ENCODE measurements at regions not wholly inside any gene's neighbourhood (a gene's known extent, or its start where the extent isn't known, plus 50 kb on each side); places are given as distances from the start of the nearest gene placed in this dataset.

DNA sequence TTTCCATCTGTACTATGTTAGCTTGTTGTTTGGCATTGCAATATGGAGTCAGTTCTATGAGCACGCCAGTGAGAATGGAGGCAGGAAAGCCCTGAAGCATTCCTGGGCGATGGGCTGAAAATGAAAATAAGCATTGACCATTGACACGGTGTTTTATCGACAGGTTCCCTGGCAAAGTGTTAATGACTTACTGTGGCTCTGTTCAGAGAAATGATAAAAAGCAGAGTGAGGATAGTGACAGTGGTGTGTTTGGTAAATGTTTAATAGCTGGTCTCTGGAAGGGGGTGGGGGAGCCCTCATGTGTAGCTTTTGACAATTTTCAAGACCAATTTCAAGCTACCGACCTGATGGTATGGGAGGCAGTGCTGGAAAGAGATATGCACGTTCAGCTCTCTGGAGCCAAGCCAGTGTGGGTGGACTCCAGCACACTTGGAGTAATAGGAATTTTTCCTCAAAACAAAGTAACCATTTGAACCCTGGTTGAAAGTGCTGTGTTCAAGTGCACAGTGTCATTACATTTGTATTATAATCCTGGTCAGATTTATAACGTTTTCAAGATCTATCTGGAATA is 341.7 kb upstream of the ROBO2 start:
- no peak for DNase-seq (ENCODE audit: low spot score)

DNA sequence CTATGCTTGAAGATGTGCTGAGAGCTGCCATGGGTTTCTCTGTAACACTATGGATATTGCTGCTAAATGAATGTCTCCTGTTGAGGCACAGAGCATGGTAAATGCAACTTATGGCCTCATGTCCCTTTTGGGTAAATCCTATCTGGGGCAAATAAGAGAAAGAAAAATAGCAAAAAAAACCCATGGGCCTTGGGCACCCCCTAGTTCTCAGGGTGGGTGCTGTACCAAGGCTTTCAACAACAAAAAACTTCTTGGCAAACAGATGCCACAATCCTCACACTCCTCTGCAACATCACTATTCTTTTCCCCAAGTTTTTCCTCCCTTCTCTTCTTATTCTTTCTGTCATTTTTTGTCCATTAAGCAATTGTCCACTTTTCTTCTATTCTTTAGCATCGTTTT is 340.1 kb upstream of the ROBO2 start:
- DNase-seq (ENCODE audit: low spot score) = no peak

- DNase-seq (ENCODE audit: low spot score) = no peak
Observed at GRCh38 chr3:76700323-76700722, 339.6 kb upstream of the ROBO2 start.

DNA sequence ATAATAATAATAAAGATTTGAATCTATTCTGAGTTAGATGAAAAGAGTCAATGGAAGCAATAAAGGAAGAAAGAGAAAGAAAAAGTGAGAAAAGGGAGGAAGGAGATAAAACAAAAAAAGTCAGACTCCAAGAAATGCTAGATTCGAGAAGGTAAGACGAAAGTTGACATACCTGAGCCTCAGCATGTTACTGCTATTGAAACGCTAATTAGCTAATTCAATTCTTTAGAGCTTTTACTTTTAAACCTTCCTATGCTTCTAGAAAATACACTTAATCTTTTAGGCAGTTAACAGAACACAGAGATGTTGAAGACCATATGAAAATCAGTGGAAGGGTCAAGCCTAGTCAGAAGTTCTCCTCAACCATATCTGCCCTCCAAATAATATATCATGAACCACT is 337.2 kb upstream of the ROBO2 start:
- DNase-seq (ENCODE audit: low spot score) = no peak

DNA sequence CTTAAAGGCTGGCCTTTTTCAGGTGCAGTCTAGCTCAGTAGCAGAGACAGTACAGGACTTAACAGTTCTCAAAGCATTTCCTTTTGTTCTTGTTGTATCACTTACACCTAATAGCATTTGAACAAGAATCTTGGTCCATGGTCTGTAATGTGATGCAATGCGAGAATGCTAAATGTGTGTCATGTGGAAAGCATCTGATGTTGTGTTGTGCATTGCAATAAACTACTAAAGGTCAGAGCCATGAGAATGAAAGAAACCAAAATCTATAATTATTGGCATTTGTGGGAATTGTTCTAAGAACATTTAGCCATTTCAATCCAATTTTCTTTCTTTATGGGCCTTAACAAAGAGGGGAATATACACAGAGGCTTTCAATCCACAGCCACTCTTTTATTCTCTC is 324.5 kb upstream of the ROBO2 start:
- DNase-seq (ENCODE audit: low spot score) = no peak

- DNase-seq (ENCODE audit: low spot score) = no peak
Observed at GRCh38 chr3:76723366-76723765, 316.5 kb upstream of the ROBO2 start.

- no peak for DNase-seq (ENCODE audit: low spot score)
Observed at GRCh38 chr3:76724075-76724474, 315.8 kb upstream of the ROBO2 start.

DNA sequence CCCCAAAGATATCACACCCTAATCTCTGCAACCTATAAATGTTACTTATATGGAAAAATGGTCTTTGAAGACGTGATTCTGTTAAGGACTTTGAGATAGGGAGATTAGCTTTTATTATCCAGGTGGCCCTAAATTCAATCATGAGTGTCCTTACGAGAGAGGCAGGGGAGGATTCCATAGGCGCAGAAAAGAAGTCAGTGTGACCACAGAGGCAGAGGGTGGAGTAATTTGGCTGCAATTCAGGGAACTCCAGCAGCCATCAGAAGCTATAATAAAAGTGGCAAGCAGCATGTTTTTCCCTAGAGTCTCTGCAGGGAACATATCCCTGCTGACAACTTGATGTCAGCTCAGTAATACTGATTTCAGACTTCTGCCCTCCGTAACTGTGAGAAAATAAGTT is 315.2 kb upstream of the ROBO2 start:
- no peak for DNase-seq (ENCODE audit: low spot score)

GRCh38 chr3:76726034-76726433 is 313.9 kb upstream of the ROBO2 start:
- DNase-seq (ENCODE audit: low spot score) = no peak

GRCh38 chr3:76728426-76728825 is 311.5 kb upstream of the ROBO2 start:
- DNase-seq (ENCODE audit: low spot score) = no peak

DNA sequence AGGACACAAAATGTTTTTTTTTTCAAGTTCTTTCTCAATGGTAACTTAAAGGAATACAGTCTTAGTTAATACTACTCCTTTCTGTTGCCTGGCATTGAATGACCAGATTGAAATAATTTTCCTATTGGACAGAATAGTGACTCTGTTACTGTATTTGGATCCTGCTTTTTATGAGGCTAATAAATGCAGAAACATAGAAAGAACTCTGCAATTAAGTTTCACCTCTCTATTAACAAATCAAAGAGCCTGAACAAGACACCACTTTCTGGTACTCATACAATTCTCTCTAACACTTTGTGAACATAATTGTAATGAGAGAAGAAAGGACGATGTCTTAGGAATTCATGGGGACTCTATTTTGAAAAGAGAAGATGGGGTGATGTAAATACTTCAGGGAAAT is 308.4 kb upstream of the ROBO2 start:
- DNase-seq (ENCODE audit: low spot score) = no peak

GRCh38 chr3:76733073-76733759 is 306.7 kb upstream of the ROBO2 start:
- DNase-seq (ENCODE audit: low spot score) = no peak

GRCh38 chr3:76735152-76735551 is 304.7 kb upstream of the ROBO2 start:
- DNase-seq (ENCODE audit: low spot score) = no peak

DNA sequence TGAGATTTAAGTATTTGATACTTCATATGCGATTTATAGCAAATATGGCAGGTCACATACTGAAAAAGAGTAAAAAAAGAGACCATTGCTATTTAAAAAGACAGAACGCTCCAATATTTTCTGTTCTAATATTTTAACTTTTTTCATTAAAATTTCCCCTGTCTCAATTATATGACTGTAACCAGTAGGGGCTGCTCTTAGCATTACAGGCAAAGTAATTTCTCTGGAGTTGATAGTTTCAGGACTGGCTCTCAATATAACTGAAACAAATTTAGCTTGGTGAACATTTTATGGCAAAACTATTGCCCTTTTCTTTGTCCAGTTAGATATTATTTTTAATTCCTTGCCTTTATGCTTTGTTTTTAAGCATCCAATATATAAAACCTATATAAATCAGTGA is 286.3 kb upstream of the ROBO2 start:
- no peak for DNase-seq (ENCODE audit: low spot score)

GRCh38 chr3:76754247-76754646 is 285.7 kb upstream of the ROBO2 start:
- no peak for DNase-seq (ENCODE audit: low spot score)

DNA sequence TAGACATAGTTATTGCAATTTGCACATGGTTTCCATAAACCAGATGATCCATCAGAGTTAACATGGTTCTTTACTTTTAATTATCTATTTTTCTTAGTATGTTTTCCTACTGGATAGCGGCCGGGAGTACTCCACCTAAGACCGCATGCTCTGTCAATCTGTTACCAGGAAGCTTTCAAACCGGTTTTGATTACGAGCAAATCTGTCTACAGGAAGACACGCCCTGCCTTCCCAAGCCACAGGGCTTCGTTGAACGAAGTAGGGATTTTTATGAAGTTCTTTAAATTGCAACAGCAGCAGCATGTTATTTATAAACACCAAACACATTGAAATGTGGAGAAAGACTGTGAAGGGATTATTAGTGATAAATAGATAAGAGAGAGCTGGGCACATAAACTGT is 283.3 kb upstream of the ROBO2 start:
- DNase-seq (ENCODE audit: low spot score) = no peak

DNA sequence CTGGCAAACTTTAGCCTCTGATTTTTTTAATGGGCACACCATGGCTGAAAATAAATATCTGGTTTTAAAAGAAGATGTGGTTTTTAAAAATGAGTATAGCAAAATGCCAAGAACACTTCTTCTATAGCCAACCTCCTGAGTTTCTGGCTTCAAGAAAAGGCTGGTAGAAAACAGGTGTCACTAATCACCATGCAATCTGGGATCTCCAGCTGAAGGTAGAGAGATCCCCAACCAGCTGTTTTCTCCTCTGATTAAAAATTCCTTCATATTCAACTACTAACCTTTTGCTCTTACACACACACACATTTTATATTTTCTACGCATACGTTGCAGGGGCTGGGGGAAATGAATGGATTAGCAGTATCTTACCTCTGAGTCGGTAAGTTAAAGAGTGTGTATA is 279.6 kb upstream of the ROBO2 start:
- DNase-seq (ENCODE audit: low spot score) = no peak

DNA sequence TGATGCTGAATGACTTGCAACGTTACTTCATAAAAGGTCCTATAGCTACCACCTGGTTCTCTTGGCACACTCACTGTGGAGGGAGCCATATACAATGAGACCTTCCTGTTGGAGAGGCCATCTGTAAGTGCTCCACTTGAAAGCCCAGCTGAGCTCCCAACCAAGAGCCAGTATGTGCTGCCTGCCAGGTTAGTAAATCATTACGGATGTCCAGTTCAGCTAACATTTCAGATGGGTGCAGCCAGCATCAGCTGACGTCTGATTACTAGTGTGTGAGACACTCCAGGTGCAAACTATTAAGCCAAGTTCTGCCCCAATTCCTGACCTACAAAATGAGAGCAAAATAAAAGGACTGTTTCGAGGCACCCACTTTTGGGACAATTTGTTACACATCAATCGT is 274.4 kb upstream of the ROBO2 start:
- no peak for DNase-seq (ENCODE audit: low spot score)

- DNase-seq (ENCODE audit: low spot score) = no peak
Observed at GRCh38 chr3:76768912-76769311, 271.0 kb upstream of the ROBO2 start.

GRCh38 chr3:76776927-76777326 is 263.0 kb upstream of the ROBO2 start:
- DNase-seq (ENCODE audit: low spot score) = no peak

- DNase-seq (ENCODE audit: low spot score) = no peak
Observed at GRCh38 chr3:76788206-76788605, 251.7 kb upstream of the ROBO2 start.

DNA sequence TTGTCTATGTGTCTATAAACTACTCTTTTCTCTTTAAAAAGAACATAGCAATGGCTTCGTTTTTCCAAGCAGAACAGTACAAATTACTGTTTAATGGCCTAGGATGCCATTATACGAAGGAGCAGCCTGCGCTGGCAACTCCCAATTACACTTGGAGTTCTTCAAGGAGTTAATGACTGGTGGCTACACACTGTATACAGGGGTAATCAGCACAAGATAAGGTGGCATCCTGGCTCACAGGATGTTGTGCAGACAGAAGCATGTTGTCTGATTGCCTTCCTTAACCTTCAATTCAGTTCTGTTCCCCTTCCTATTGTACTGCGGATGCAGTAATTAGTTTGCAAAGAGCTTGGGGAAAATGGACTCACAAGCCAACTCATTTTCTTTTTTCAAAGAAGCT is 250.7 kb upstream of the ROBO2 start:
- no peak for DNase-seq (ENCODE audit: low spot score)

DNA sequence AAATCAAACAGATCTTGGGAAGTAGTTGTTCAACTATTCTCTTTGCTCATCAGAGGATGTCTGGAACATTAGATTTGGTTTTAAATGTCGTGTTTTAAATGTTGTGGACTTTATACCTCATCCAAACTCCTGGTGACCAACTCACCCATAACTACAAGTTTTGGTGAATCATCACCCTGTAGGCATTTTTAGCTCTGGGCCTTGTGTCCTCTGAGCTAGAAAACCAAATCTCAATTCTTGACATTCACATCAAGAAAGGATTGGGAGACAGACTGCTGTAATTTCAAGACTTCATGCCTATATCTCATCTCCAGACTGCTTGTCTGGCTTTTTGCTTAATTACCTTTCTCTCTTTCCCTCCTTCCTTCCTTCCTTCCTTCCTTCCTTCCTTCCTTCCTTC is 228.5 kb upstream of the ROBO2 start:
- DNase-seq (ENCODE audit: low spot score) = no peak

DNA sequence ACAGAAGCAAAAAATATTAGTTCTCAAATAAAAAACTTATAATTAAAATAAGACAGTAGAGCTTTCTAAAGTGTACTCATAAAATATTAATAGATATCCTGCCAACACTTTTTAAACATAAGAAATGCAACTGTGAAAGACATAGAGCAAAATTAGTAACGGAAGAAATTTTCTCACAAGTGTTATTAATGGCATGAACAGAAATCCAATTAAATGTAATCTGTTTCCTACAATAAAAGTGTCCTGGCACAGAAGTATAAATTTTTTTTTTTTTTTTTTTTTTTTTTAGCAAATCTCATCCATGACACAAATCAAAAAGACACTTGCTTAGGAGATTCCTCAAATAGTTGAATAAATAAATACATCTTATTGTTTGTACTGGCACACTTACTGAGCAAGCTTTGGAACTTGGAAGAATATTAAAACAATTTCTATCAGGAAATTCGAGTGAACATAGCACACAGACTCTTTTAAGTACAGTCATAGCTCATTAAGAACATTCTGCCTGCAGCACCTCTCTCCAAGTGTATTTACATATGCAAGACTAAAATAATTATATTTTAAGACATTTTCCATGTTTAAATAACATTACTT is 227.2 kb upstream of the ROBO2 start:
- no peak for DNase-seq (ENCODE audit: low spot score)

Measured in hepatic stellate cell (primary cell).